Astrocyte of the cerebellum (primary cell): ENCODE measurements at regions not wholly inside any gene's neighbourhood (a gene's known extent, or its start where the extent isn't known, plus 50 kb on each side); places are given as distances from the start of the nearest gene placed in this dataset.

Experiments used
- DNase-seq: peaks from one replicate; pipeline ENCODE4 v3.0.0-alpha.2; 2011; ENCODE audit warnings: low read depth
- H3K4me3 ChIP-seq: 2 replicates; pipeline ENCODE4 v1.5.1; 2011; ENCODE audit warnings: mild to moderate bottlenecking, low read depth, low read length, moderate library complexity
- in situ Hi-C: cut with HindIII; loops from 2 replicates; pipeline ENCODE4 v1.10.0; 2017; ENCODE audit warnings: low sequenced_read_pairs
- TF ChIP-seq, protein P1 (sequence below): IDR thresholded peaks from 2 replicates; pipeline ENCODE4 v1.5.1; 2012; ENCODE audit warnings: low read length, low read depth, moderate library complexity, mild to moderate bottlenecking; ENCODE audit errors: missing control alignments

DNA sequence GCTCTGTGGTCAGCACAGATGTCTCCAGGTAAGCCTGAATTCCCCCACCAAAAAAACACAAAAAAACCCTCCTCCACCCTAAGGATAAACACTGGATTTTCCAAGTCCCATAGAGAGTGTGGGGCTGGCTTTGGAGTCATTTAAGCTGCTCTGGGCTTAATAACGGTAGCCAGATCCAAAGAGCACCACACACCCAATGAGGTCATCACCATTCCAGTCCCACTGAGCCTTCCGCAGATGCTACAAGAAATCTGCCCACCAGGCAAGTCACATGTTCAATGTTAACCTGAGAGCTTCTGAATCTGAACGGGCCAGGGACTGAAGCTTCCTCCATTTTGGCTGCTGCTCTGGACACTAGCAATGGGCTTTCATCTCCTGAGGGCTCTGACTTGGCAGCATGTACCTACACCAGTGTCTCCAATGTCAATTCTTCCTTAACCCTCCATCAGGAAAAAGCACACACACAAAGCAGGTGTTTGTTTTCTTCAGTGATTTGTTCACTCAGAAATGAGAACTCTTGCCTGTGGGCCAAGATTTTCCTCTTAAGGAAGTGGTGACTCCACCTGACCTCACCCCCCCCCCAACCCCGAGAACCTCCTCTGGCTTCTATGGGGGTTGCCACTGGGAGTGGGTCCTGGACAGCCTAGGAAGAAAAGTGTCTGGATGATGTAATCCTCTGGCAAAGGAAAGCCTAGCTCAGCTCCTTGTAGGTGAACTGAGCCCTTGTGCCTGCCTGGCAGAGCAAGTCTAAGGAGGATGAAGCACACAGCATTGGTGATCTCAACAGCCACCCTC lies 220.1 kb downstream of the FOXL1 start:
- DNase-seq = no peak

DNA sequence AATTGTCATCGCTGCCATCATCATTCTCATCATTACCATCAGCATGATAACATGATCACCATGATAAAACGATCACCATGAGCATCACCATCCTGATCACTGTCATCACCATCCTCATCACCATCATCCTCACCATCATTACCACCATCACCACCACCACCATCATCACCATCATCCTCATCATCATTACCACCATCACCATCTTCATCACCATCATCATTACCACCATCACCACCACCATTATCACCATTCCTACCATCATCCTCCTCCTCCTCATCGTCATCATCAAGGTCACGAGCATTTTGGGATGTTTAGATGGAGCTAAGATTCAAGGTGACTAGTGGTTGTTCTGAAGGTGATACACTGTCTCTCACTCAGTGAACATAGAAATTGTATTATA lies 221.0 kb downstream of the FOXL1 start:
- in situ Hi-C loops = no loop called here
- no peak overlapping the region for H3K4me3 ChIP-seq
- DNase-seq = no peak
- TF ChIP-seq, protein P1, sequence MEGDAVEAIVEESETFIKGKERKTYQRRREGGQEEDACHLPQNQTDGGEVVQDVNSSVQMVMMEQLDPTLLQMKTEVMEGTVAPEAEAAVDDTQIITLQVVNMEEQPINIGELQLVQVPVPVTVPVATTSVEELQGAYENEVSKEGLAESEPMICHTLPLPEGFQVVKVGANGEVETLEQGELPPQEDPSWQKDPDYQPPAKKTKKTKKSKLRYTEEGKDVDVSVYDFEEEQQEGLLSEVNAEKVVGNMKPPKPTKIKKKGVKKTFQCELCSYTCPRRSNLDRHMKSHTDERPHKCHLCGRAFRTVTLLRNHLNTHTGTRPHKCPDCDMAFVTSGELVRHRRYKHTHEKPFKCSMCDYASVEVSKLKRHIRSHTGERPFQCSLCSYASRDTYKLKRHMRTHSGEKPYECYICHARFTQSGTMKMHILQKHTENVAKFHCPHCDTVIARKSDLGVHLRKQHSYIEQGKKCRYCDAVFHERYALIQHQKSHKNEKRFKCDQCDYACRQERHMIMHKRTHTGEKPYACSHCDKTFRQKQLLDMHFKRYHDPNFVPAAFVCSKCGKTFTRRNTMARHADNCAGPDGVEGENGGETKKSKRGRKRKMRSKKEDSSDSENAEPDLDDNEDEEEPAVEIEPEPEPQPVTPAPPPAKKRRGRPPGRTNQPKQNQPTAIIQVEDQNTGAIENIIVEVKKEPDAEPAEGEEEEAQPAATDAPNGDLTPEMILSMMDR = no peak

More for the DNA sequence above, 220.1 kb downstream of the FOXL1 start:
- TF ChIP-seq, protein P1 = no peak
- no peak overlapping the region for H3K4me3 ChIP-seq
- in situ Hi-C loops = no loop called here

DNA sequence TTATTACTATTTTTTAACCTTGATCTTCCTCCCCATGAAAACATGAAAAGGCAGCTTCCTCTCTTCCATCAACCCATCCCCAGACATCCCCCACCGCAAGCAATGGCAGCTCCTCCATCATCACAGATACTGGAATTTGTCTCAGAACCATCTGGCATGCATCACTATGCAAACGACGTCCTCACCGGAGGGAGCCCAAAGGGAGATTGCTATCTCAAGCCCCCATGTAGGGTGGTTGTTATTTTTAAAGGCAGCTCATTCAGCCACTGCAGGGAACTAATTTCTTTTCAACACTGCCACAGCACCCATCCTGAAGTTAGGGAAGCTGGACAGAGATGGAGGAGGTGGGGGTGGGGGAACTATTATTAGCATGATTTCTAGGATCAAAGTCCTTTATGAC lies 222.5 kb downstream of the FOXL1 start:
- TF ChIP-seq, protein P1 = no peak
- no peak for DNase-seq
- H3K4me3 ChIP-seq = no peak overlapping the region
- in situ Hi-C loops = no loop called here

DNA sequence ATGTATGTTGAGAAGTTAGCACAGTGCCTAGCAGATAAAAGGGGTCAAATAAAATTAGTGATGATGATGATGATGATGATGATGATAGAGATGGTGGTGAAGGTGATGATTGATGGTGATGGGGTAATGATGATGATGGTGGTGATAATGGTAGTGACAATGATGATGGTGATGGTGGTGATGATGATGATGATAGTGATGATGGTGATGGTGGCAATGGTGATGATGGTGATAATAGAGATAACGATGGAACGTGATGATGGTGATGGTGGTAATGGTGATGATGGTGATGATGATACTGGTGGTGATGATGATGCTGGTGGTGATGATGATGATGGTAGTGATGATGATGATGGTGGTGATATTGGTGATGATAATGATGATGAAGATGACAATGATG lies 223.7 kb downstream of the FOXL1 start:
- in situ Hi-C loops = no loop called here
- TF ChIP-seq, protein P1 = no peak
- H3K4me3 ChIP-seq = no peak overlapping the region
- DNase-seq = no peak

DNA sequence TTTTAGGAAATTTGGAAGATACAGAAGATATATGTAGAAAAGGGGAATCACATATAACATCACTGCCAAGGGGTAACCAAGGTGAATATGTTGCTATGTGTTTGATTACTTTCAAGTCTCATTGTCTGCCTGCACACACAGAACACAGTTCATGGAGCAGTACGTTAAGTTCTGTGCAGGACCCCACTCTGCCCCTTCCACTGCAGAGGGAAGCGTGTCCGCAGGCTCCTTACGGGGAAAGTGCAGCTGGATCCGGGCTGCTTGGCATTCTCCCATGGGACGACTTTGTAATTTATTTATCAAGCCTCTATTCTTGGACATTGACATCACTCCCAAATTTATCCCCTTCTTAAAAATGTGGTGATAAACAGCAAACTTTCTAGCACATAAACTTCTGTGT lies 226.8 kb downstream of the FOXL1 start:
- TF ChIP-seq, protein P1 = no peak
- no peak overlapping the region for H3K4me3 ChIP-seq
- no peak for DNase-seq
- in situ Hi-C loops = no loop called here

DNA sequence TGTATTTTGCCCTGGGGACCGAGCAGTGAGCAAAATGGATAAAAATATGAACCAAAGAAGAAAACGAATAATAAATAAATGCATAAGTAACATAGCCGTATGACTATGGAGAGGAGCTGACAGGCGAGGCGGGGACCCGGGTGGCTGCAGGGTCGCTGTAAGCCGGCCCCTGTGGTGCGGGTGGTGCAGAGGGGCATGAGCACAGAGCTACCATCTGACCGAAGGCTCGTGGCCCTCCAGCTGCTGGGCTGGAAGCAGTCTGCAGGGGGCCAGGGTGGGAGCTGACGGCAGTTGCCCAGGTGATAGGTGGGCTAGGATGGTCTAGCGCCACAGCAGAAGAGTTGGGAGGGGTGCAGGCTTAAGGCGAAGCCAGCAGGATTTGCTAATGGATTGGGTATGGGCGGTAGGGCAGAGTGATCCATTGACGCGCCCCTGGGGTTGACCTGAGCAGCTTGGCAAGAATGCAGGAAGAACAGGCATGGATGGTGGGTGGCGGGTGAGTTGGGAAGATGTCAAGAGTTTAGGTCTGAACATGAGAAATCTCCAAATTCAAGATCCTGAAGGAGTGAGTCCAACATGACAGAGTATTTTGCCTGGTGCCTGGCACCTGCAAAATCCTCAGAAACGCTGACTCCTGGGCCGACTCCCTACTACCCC lies 228.0 kb downstream of the FOXL1 start:
- DNase-seq = no peak
- no peak overlapping the region for H3K4me3 ChIP-seq
- TF ChIP-seq, protein P1 = no peak
- in situ Hi-C loops = no loop called here
